Transverse colon (tissue), 4 donors: ENCODE measurements at regions not wholly inside any gene's neighbourhood (a gene's known extent, or its start where the extent isn't known, plus 50 kb on each side); places are given as distances from the start of the nearest gene placed in this dataset.

Experiments used
- POLR2A ChIP-seq: fragments of 450-650 bp; IDR thresholded peaks from one replicate; pipeline ENCODE4 v1.6.1; 2016; ENCODE audit warnings: antibody characterized with exemption, mild to moderate bottlenecking, moderate library complexity
- POLR2AphosphoS5 ChIP-seq, 3 donors: sonication (generic); formaldehyde crosslinking; IDR thresholded peaks; one replicate each; pipeline ENCODE4 v1.6.1; 2016; ENCODE audit warnings: antibody characterized with exemption in 3 of 3
- TF ChIP-seq, protein P1 (sequence below), 5 experiments: fragments of 200-600 bp in 3 of 5; fragments of 450-650 bp in 2 of 5; sonication (generic) in 3 of 5; IDR thresholded peaks; 1 replicate in 2 of 5; 2 replicates in 3 of 5; pipeline ENCODE4 v1.5.1; 2016 to 2017; ENCODE audit warnings: antibody characterized with exemption in 5 of 5, inconsistent platforms in 3 of 5, mild to moderate bottlenecking in 2 of 5, moderate library complexity in 1 of 5

DNA sequence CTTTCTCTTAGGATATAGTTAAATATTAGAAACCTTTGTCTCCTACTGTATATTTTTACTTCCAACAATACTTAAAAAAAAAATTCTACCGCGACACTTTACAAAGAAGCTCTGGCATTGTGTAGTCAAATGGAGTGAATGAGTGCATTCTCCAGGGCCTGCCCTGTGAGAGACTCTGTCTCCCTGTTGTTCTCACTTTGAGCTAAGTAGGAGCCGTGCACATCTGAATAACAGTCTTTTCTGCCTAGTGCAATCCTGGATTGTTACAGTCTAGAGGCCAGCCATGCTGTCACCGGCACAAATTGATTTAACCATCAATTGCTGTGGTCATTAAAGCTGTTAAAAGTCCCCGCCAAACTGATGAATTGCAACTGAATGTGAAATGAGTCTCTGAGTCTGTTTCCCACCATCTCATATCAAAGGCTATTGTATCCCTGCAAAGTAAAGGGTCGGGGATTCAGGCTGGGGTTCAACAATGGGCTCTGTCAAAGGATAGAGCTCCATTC lies 156.0 kb downstream of the RFPL4B start:
- TF ChIP-seq, protein P1, sequence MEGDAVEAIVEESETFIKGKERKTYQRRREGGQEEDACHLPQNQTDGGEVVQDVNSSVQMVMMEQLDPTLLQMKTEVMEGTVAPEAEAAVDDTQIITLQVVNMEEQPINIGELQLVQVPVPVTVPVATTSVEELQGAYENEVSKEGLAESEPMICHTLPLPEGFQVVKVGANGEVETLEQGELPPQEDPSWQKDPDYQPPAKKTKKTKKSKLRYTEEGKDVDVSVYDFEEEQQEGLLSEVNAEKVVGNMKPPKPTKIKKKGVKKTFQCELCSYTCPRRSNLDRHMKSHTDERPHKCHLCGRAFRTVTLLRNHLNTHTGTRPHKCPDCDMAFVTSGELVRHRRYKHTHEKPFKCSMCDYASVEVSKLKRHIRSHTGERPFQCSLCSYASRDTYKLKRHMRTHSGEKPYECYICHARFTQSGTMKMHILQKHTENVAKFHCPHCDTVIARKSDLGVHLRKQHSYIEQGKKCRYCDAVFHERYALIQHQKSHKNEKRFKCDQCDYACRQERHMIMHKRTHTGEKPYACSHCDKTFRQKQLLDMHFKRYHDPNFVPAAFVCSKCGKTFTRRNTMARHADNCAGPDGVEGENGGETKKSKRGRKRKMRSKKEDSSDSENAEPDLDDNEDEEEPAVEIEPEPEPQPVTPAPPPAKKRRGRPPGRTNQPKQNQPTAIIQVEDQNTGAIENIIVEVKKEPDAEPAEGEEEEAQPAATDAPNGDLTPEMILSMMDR (IDR thresholded peaks at IDR 0.05), result no peak
- TF ChIP-seq POLR2AphosphoS5 (IDR thresholded peaks at IDR 0.05) (no peak), POLR2A (no peak)
